HG02840 (cell line): ENCODE measurements at regions not wholly inside any gene's neighbourhood (a gene's known extent, or its start where the extent isn't known, plus 50 kb on each side); places are given as distances from the start of the nearest gene placed in this dataset.

Source experiments
- ATAC-seq: cut with Tn5 transposase; IDR thresholded peaks from one replicate; pipeline ENCODE4 v1.9.1; 2021; ENCODE audit warnings: mild to moderate bottlenecking, moderate library complexity, moderate number of reproducible peaks; ENCODE audit not compliant: unreplicated experiment, low FRiP score

DNA sequence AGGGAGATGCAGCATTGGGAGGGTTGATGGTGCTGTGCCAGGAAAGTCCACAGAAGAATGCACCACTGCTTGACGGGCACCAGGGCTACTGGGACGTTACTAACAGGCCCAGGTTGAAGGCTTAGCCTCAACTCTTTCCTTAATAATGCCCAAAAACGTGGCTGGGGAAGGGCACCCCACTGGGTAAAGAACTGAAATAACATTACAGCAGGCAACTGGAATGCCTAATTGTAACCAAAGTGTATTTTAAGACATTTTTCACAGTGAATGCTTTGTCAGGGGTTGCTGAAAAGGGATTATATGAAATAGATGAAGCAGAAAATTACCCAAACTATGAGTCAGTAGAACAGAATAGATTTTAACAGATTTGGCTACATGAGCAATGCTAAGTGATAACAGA is 191.3 kb downstream of the CMPK2 start:
- no peak for ATAC-seq

DNA sequence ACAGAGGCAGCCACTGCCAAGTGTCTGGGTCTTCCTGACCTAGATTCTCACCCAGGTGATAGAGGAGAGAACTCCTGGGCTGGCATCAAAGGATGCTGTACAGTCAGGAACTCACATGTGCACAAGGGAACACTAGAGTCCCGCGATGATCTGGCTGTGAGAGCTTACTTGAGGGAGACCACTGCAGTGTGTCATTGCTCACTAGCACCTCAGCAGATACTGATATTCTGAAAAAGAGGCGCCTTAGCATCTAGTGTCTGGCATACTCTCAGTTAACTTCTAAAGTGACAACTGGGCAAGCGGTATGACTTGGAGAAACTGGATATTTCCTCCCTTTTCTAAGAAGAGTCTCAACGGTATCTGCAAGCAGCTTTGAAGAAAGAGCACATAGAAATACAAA is 189.9 kb downstream of the CMPK2 start:
- no peak for ATAC-seq

DNA sequence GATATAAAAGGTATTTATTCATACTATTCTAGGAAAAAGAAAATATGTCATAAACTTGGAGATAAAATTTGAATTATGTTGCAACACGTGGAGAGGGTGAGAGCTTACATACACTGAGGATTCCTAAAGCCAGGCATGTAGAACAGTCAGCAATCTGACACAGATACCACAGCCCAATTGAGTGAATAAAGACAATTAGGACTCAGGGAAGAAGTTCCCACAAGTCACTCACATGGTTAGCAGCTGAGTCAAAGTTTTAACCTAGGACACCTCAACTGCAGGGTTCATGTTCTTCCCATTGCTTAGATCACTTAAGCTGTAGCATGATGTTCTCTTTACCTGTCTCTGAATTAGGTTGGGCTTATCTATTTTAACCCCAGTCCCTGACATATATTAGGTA is 189.5 kb downstream of the CMPK2 start:
- ATAC-seq = no peak

DNA sequence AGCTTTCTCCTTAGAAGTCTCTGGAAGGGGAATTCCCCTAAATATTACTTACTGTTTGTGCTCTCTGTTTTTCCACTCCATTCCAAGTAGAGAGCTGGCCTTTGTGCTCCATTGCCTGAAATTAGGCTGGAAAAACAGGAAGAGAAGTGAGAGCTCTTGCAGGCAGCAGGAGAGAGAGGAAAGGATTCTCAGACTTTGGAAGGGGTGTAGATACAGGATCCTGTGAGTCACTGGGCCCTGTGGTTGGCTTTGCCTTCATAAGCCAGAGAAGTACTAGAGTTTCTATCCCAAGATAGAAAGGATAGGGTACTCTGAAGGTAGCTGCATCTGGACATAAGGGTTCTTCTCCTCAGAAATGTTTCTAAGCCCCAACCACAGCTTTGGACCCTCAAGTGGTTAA is 188.9 kb downstream of the CMPK2 start:
- ATAC-seq = no peak

DNA sequence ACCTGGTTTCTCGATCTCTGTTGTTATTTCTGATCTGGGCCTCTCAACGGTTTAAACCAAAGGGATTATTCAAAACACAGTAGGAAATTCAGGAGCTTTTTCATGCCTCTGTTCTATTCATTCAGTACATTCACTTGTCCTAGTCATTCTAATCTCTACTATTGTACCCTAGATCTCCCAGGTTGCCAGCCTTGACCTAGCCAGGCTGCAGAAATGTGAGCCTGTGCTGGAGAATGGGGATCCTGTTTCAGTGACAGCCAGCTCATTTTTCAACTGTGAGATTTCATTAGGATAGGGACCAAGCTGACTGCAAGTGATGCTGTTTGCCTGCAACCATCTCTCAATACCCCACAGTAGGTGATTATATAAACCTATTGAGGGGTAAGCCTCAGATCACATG is 186.2 kb downstream of the CMPK2 start:
- ATAC-seq = no peak

DNA sequence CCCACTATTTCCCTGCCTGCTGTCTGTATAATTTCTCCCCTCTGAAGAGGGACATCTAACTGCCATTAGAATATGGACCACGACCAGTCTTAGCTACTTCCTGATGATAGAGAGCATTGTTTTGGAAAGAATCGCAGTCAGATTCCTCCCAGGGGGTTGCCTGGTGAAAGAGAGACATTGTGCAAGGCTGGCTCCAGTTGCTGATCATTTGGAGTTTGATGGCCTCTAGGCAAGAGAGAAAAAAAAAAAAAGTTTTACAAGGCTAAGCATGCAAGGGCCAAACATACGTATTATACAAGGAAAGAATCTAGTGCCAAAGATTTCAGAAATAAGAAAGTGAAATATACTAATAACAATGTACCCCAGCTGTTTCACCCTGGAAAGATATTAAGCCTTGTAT is 182.2 kb downstream of the CMPK2 start:
- no peak for ATAC-seq

DNA sequence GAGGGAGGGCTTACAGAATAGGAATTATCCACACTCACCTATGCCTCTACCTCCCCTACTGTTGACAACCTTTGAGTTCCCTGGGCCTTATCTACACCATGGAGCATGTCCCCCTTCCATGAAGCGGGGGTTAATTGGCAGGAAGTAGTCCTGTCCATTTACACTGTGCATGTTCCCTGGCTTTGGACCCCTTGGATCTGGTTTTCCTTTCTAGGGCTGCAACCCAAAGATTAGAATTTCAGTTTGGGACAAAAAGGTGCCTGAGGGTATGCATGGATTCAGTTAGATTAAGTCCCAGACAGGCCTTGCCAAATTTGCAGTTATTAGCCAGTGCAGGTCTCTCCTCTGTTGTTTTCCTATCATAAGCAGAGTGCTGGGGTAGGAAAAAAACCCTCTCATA is 180.3 kb downstream of the CMPK2 start:
- no peak for ATAC-seq

DNA sequence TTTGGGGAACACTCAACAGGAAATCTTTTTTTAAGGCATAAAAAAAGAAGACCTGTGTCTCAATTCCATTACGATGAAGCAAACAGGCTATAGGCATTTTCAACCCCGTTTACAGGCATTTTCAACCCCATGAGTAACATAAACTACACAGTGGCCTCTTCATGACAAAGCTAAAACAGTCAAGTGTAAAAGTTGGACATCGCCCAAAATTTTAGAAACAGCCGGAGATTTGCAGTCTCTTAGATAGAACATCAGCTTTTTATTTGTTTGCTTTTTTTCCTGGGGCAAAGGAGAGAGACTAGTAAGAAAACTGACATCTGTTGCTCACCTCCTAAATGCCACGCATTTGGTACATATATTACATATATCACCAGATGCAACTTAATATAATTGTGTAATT is 173.7 kb downstream of the CMPK2 start:
- no peak for ATAC-seq

DNA sequence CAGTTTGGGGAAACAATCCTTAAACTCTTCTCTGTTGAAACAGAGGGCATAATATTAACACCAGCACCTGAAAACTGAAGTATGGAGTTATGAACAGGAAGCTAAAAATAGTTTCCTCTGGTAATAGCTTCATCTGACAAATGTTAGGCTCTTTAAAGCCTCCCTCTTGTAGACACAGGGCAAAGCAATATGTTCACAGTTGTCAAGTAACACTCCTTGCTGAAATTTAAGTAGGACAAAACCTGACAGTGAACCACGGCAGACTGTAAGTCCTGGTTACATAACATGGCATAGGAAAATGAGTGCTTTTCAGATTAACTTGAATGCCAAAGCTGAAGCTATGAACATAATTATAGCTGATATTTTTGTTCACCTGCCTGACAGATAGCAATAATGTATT is 172.9 kb downstream of the CMPK2 start:
- ATAC-seq = no peak

DNA sequence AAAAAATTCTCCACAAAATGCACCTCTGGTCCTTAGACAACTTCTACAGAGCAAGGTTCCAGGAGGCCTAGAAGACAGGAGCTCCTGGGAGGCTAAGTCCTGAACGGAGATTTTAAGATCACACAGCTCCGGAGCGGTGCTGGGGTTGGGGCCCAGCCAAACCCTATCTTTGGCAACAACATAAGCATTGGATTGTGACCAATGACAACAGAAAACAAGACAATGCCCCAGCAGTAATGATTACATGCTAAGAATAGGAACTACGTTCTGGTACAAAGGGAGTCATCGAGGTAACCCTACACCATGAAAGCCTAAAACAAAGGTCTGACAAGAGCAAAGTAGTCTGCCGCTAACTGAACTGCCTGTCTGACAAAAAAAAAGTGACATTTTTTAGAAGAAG is 171.2 kb downstream of the CMPK2 start:
- ATAC-seq = no peak

DNA sequence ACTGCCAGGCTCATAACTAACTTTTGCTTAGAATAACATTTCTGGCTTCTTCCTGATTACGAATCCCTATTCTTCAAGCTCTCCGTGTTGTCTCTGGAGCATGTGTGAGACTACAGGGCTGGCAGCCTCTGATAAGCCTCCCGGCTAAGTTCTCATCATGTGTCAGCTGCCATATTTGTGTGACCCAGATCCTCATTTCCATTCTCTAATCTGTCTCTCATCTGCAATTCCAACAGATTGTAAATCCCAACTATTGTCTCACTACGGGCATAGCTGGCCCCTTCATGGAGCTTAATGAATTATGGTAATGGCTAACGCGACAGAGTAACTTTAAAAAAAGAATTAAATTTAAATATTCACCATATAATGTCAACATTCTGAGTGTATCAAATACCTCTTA is 165.4 kb downstream of the CMPK2 start:
- ATAC-seq = no peak

DNA sequence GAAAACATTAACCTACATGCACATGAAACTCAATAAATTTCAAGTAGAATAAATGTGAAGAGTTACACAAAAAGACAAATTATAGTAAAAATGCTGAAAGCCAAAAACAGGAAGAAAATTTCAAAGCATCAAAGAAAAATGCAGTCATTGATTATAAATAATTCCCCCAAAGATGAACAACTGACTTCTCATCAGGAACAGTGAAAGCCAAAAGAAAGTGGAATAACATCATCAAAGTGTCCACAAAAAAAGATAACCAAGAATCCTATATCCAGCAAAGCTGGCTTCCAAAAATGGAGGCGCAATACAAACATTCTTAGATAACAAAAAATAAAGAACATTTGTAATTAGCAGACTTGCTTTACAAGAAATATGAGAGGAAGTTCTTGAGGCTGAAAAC is 161.6 kb downstream of the CMPK2 start:
- no peak for ATAC-seq

DNA sequence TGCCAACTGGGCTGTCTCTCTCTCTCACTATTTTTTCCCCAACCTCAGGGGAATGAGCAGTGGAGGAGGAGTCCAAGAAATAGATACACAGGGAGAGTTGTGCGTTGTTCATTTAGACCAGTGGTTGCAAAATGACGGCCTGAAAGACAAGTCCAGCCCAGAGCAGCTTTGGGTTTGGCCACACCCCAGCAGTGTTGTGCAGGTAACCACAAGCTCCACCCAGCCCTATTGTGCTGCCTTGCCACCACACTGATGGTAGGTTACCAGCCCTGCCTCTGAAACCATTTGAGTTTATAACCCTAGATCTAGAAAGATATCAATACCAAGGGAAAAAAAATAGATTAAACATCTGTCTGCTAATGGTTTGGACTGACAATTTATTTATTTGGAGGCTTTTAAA is 144.3 kb downstream of the CMPK2 start:
- no peak for ATAC-seq

DNA sequence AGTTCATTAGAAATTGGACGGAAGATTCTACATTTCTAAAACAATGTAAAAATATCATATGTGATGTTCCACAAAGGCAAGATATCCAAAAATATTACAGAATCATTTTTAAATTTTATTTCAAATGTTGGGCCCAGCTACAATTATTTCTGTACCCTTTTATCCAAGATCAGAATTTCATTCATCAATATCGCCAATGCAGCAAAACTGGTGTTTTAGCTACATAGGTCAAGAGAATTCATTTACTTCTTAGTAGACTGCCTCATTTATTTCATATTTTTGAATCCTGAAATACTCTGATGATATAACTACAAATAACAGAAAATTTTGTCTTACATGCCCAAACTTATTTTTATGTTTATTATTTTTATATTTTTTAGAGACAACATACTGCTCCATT is 143.1 kb downstream of the CMPK2 start:
- no peak for ATAC-seq

DNA sequence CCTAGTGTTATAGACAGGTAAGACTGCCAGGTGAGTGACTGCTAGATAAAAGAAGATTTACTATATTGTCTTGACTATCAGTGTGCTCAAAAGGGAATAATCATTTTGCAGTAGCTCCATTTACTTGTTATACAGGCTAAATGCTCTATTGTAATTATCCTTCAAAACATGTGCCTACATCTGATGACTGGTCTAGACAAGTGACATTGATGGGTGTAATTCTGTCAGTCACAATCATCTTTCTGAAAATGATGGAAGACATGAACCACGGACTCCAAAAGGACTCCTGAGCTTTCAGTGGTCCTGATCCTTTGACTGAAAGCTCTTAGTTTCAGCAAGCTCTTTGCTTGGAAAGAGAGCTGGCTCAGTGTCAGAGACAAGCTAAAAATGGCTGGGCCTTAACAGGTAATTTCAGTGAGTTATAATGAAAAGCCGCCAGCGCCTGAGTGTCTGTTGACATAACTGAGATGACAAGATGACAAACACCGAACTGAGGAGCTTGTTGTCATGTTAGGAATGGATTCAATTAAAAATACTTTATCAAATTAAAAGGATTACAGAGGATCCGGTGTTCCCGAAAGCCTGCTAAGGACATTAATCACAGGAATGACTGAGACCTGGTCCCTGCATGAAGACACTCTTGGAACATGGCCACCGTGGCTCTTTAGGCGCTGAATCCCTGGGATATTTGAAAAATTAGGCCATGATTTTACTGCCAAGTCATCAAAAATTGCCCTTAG is 141.7 kb downstream of the CMPK2 start:
- ATAC-seq = no peak

DNA sequence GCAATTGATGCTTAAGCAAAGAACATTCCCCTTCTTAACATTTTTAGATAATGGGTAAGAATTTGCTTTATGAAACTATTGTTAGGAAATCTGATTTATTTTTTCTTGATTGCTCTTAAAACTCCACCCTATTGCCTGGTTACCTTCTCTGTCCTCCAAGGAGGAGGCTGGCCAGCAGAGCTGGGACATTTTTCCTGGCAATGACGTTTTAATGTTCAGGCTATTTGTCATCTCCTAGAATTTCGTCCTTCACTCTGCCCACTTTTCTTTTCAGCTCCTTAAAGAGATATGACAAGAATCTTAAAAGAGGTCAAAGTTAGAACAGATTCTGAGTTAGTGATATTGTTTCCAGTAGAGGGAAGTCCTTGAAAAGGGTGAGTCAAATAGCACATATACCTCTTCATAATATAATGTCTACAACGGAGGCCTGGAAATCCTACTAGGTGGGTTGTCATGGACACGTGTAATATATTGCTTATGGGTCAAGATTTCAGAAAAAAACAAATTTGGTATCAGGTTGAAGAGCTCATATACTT is 141.0 kb downstream of the CMPK2 start:
- ATAC-seq = no peak

DNA sequence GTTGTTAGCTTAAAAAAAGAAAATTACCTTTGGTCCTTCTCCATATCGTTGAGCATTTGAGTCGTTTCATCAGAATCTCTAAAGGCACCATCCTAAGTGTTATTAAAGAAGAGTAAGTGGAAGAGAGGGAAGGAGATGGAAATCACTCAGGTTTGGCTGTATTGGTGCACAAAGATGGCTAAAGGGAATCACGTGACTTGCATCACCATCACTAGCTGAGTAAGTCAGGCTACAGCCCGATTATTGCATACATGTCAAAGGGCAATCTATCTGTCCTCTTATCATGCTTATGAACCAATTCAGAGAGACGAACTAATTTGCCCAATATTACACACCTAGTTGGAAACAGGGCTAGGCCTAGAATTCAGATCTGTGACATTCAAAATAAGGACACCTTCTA is 137.6 kb downstream of the CMPK2 start:
- ATAC-seq = no peak

DNA sequence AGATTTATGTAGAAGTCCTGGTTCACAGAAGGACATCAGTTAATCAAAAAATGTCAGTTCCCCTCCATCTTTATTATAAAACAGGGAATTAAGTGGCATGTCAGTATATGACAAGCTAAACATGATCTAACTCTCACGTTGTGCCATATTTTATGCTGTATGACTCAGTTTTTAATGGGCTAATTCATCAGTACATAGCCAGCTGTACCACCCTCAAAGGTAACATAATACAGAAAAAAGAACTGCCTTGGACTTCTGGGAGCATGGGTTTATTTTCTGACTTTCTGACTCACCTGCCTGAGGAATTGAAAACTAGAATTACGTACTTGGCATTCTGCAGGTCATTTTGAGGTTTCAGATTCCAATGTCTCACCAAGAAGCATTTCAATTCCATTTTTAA is 135.7 kb downstream of the CMPK2 start:
- ATAC-seq = no peak

DNA sequence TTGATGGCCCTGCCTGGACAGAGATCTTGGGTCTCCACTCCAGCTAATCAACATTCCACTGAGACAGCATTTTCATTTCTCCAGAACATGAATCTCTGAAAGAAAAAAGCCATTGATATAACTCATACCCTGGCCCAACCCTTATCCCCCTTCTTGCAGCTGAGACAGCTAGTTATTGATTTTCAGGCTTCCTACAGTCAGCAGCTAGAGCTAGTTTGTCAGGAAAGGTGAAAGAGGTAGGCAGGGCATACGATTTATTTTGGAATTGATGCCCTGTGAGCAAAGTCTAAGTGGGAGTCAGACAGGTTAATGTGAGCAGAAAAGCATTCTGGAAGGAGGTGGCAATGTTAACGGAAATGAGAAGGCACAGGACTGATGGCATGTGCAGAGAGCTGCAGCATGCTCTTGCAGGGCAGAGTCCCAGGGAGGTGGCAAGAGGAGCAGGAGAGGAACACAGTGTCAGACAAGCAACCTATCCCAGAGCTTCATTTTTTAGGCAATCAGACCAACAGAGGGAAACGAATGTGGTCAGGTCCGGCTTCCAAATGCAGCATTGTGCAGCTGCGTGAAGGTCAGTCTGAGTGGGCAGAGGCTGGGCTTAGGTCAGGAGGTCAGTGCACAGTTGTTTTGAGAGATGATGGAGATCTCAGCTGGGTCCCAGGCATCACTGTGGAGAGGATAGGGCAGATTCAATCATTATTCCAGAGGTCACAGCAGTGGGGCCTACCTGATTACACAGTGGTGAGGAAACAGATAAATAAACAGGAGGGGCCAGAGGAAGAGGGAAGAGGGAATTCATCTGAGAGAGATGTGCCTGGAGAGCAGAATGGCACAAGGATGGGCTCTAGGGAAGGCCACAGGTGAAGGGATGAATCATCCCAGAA is 134.8 kb downstream of the CMPK2 start:
- no peak for ATAC-seq

DNA sequence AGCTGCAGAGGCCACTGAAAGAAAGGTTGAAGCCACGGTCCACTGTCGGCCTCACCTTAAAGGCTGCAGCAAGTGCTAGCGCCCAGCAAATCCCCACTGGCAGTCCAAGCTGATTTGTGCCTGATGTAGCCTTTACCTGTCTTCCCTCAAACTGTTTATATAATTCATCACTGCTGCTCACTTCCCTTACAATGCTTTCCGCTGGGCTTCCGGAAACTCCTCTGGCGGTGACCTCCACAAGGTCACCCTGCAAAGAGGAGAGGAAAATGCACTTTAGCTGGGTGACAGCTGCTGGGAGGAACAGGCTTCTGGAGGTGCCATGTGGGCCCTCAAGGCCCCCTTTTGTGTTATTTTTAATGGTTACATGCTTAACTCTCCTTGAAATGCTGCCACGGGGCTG is 126.2 kb downstream of the CMPK2 start:
- no peak for ATAC-seq

DNA sequence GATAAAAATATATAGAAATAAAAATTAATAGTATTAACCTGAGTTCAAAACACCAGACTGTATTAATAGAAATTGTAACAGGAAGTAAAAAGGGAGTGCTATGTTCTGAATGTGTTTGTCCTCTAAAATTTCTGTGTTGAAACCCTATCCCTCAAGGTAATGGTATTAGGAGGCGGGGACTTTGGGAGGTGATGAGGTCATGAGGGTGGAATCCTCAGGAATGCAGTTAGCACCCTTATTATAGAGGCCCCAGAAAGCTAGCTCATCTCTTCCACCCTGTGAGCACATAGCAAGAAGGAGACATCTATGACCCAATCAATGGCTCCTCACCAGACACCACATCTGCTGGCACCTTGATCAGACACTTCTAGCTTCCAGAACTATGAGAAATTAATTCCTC is 124.5 kb downstream of the CMPK2 start:
- ATAC-seq = no peak

DNA sequence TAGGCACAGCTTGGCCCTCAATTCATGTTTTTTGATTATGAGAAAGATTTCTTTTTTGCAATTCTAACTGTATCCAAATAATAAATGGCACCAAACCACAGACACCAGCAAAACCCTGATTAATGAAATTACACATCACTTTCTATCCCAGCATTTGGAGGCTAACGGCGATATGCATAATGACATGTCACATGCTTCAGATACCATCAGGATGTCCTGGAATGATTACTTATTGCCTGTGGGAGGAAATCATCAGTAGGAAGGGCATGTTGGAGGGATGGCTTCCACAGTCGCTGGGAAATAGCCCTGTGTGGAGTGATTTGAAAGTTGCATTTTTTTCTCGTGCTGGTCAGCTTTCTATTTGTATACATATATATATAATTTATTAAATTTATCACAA is 121.7 kb downstream of the CMPK2 start:
- no peak for ATAC-seq
